KMS-11 (cell line): ENCODE measurements at regions not wholly inside any gene's neighbourhood (a gene's known extent, or its start where the extent isn't known, plus 50 kb on each side); places are given as distances from the start of the nearest gene placed in this dataset.

ENCODE experiments used
- H2AFZ ChIP-seq: fragments of 200-600 bp; sonication (generic); 2 replicates; pipeline ENCODE4 v1.6.1; 2016; ENCODE audit warnings: antibody characterized with exemption, mixed run types, low read depth
- H3K27ac ChIP-seq: fragments of 200-600 bp; sonication (generic); 2 replicates; pipeline ENCODE4 v1.6.1; 2016; ENCODE audit warnings: mild to moderate bottlenecking, mixed run types
- H3K27me3 ChIP-seq: fragments of 200-600 bp; sonication (generic); 2 replicates; pipeline ENCODE4 v1.6.1; 2017; ENCODE audit warnings: mild to moderate bottlenecking, low read depth, mixed run types, moderate library complexity; ENCODE audit not compliant: insufficient read depth
- H3K36me3 ChIP-seq: fragments of 200-600 bp; sonication (generic); 2 replicates; pipeline ENCODE4 v1.6.1; 2017; ENCODE audit warnings: mild to moderate bottlenecking, mixed run types; ENCODE audit not compliant: insufficient read depth
- H3K4me1 ChIP-seq: fragments of 200-600 bp; sonication (generic); 2 replicates; pipeline ENCODE4 v1.6.1; 2016; ENCODE audit warnings: mild to moderate bottlenecking, low read depth, mixed run types; ENCODE audit not compliant: poor library complexity, severe bottlenecking
- H3K4me2 ChIP-seq: fragments of 200-600 bp; sonication (generic); 2 replicates; pipeline ENCODE4 v1.7.0; 2016; ENCODE audit warnings: mild to moderate bottlenecking, mixed run types
- H3K4me3 ChIP-seq: fragments of 200-600 bp; sonication (generic); IDR thresholded peaks from 2 replicates; pipeline ENCODE4 v1.6.1; 2017; ENCODE audit warnings: low read depth, low read length, mixed read lengths; ENCODE audit not compliant: insufficient read depth
- H3K79me2 ChIP-seq: fragments of 200-600 bp; sonication (generic); 2 replicates; pipeline ENCODE4 v1.6.1; 2016; ENCODE audit warnings: low read depth, mixed run types; ENCODE audit not compliant: insufficient read depth
- H3K9ac ChIP-seq: fragments of 200-600 bp; sonication (generic); 2 replicates; pipeline ENCODE4 v1.6.1; 2016; ENCODE audit warnings: mild to moderate bottlenecking, mixed run types
- H4K20me1 ChIP-seq: fragments of 200-600 bp; sonication (generic); 2 replicates; pipeline ENCODE4 v1.6.1; 2016; ENCODE audit warnings: mild to moderate bottlenecking, mixed run types; ENCODE audit not compliant: insufficient read depth
- CTCF ChIP-seq: fragments of 200-600 bp; sonication (generic); conservative IDR thresholded peaks from 2 replicates; pipeline ENCODE4 v1.6.1; 2017; ENCODE audit warnings: low read depth, mild to moderate bottlenecking, antibody characterized with exemption, low read length, moderate library complexity, mixed read lengths

GRCh38 chr12:116657921-116658495, 79.9 kb downstream of the SPRING1 start:
- Histone ChIP-seq H3K4me2 (no peak overlapping the region), H2AFZ (no peak overlapping the region)
- TF ChIP-seq CTCF, result no peak

GRCh38 chr12:116656306-116656705, 81.6 kb downstream of the SPRING1 start:
- Histone ChIP-seq H3K4me3 (no peak overlapping the region), H3K9ac (no peak overlapping the region), H3K36me3 (no peaks in the 10 kb centered on the region), H3K79me2 (no peaks in the 10 kb centered on the region), H3K27me3 (no peaks in the 10 kb centered on the region), H3K4me2 (no peak overlapping the region), H4K20me1 (no peaks in the 10 kb centered on the region), H2AFZ (no peak overlapping the region), H3K27ac (no peak overlapping the region), H3K4me1 (no peaks in the 10 kb centered on the region)
- no peak for TF ChIP-seq CTCF

More at GRCh38 chr12:116657921-116658495, 79.9 kb downstream of the SPRING1 start:
- Histone ChIP-seq H3K27ac (no peak overlapping the region), H3K9ac (no peak overlapping the region), H3K4me1 (no peaks in the 10 kb centered on the region), H3K4me3 (no peak overlapping the region), H3K79me2 (no peaks in the 10 kb centered on the region), H3K27me3 (no peaks in the 10 kb centered on the region), H3K36me3 (no peaks in the 10 kb centered on the region), H4K20me1 (no peaks in the 10 kb centered on the region)

GRCh38 chr12:116654226-116654743, 83.6 kb downstream of the SPRING1 start:
- H3K79me2 ChIP-seq, result no peaks in the 10 kb centered on the region
- no peaks in the 10 kb centered on the region for H3K27me3 ChIP-seq
- no peak overlapping the region for H2AFZ ChIP-seq
- H3K9ac ChIP-seq, result no peak overlapping the region
- no peak overlapping the region for H3K4me2 ChIP-seq
- no peaks in the 10 kb centered on the region for H4K20me1 ChIP-seq
- H3K27ac ChIP-seq, result no peak overlapping the region
- TF ChIP-seq CTCF, result no peak
- no peaks in the 10 kb centered on the region for H3K36me3 ChIP-seq
- H3K4me3 ChIP-seq, result no peak overlapping the region
- no peaks in the 10 kb centered on the region for H3K4me1 ChIP-seq

GRCh38 chr12:116651089-116651488, 86.8 kb downstream of the SPRING1 start:
- Histone ChIP-seq H3K27ac (no peak overlapping the region), H4K20me1 (no peaks in the 10 kb centered on the region), H3K4me2 (no peak overlapping the region), H3K9ac (no peak overlapping the region), H3K4me1 (no peaks in the 10 kb centered on the region), H3K27me3 (no peaks in the 10 kb centered on the region), H3K4me3 (no peak overlapping the region), H3K36me3 (no peaks in the 10 kb centered on the region), H2AFZ (no peak overlapping the region), H3K79me2 (no peaks in the 10 kb centered on the region)
- TF ChIP-seq CTCF, result no peak
